MCF 10A (cell line): ENCODE measurements at regions not wholly inside any gene's neighbourhood (a gene's known extent, or its start where the extent isn't known, plus 50 kb on each side); places are given as distances from the start of the nearest gene placed in this dataset.

Source experiments
- BruUV-seq: library from RNA; stranded (reverse); fragments of 400-500 nt; replicated peaks from 2 replicates; lab custom pipeline; 2021; lab: Mats Ljungman, UMichigan
- CTCF ChIA-PET: fragments of 300-600 bp; sonication (Branson Sonifier 250); formaldehyde crosslinking; extraction: SDS; loops from one replicate; lab custom pipeline; 2021; ENCODE audit warnings: antibody characterized with exemption, inconsistent platforms; lab: Yijun Ruan, JAX
- POLR2A ChIA-PET: fragments of 300-600, 350-650 bp; sonication (Branson Sonifier 250); formaldehyde crosslinking; extraction: SDS; loops from one replicate; lab custom pipeline; 2020; ENCODE audit warnings: antibody characterized with exemption, inconsistent platforms; lab: Yijun Ruan, JAX
- DNase-seq: peaks from one replicate; pipeline ENCODE4 v3.0.0-alpha.2; 2018; ENCODE audit not compliant: unreplicated experiment
- H3K27ac Mint-ChIP-seq: one replicate; pipeline ENCODE4 v1.8.0; 2022; ENCODE audit warnings: mild to moderate bottlenecking, low read depth, mixed read lengths; ENCODE audit not compliant: unreplicated experiment
- H3K27me3 Mint-ChIP-seq: one replicate; pipeline ENCODE4 v1.8.0; 2022; ENCODE audit warnings: mixed read lengths; ENCODE audit not compliant: insufficient read depth, unreplicated experiment
- H3K36me3 Mint-ChIP-seq: one replicate; pipeline ENCODE4 v1.8.0; 2022; ENCODE audit warnings: mild to moderate bottlenecking, moderate library complexity, mixed read lengths; ENCODE audit not compliant: insufficient read depth, unreplicated experiment
- H3K4me1 Mint-ChIP-seq: one replicate; pipeline ENCODE4 v1.8.0; 2022; ENCODE audit warnings: mixed read lengths; ENCODE audit not compliant: insufficient read depth, unreplicated experiment
- H3K4me3 Mint-ChIP-seq: one replicate; pipeline ENCODE4 v1.8.0; 2022; ENCODE audit warnings: mild to moderate bottlenecking, moderate library complexity, mixed read lengths; ENCODE audit not compliant: unreplicated experiment
- H3K9me3 Mint-ChIP-seq: one replicate; pipeline ENCODE4 v1.8.0; 2022; ENCODE audit warnings: mixed read lengths; ENCODE audit not compliant: unreplicated experiment
- CTCF ChIP-seq: fragments of 200-600 bp; IDR thresholded peaks from one replicate; pipeline ENCODE4 v1.8.0; 2022; ENCODE audit warnings: antibody characterized with exemption, mild to moderate bottlenecking; ENCODE audit not compliant: unreplicated experiment
- intact Hi-C: fragments of 100-400 bp; cut with micrococcal nuclease; formaldehyde crosslinking; loops from 2 replicates; pipeline ENCODE4 v1.14.1; 2022

GRCh38 chr11:25860677-25861450 lies 471.1 kb upstream of the ANO3 start:
- Mint-ChIP-seq H3K27me3 (no peaks in the 10 kb centered on the region), H3K4me1 (no peaks in the 10 kb centered on the region), H3K4me3 (no peak overlapping the region), H3K9me3 (no peaks in the 10 kb centered on the region), H3K36me3 (no peaks in the 10 kb centered on the region), H3K27ac (no peak overlapping the region)
- DNase-seq, result peak; percentile 30
- BruUV-seq, result no TSS peak
- no peak for TF ChIP-seq CTCF
- ChIA-PET CTCF (no interaction called here), POLR2A (no interaction called here)
- intact Hi-C loops, result no loop called here

- no peaks in the 10 kb centered on the region for H3K36me3 Mint-ChIP-seq
These were observed 469.8 kb upstream of the ANO3 start for GRCh38 chr11:25862159-25862558.

GRCh38 chr11:25863986-25864385 lies 467.9 kb upstream of the ANO3 start:
- TF ChIP-seq CTCF, result no peak
- DNase-seq, result no peak
- POLR2A ChIA-PET, result interaction anchor here (0.8 kb wide), 1 partner anchor 22 kb away, joined by 3 read pairs; no protein-coding TSS in a partner anchor
- Mint-ChIP-seq H3K9me3 (no peaks in the 10 kb centered on the region), H3K4me1 (no peaks in the 10 kb centered on the region), H3K27me3 (peaks cover 22% of the 10 kb centered on the region), H3K27ac (no peak overlapping the region), H3K4me3 (no peak overlapping the region), H3K36me3 (no peaks in the 10 kb centered on the region)
- no TSS peak for BruUV-seq
- intact Hi-C loops, result no loop called here
- CTCF ChIA-PET, result no interaction called here

More at GRCh38 chr11:25862159-25862558, 469.8 kb upstream of the ANO3 start:
- no peaks in the 10 kb centered on the region for H3K9me3 Mint-ChIP-seq
- BruUV-seq, result no TSS peak
- ChIA-PET CTCF (no interaction called here), POLR2A (no interaction called here)
- DNase-seq, result no peak
- intact Hi-C loops, result no loop called here
- TF ChIP-seq CTCF, result no peak
- H3K4me3 Mint-ChIP-seq, result no peak overlapping the region
- H3K27me3 Mint-ChIP-seq, result peaks cover 4% of the 10 kb centered on the region
- H3K4me1 Mint-ChIP-seq, result no peaks in the 10 kb centered on the region
- no peak overlapping the region for H3K27ac Mint-ChIP-seq

- Mint-ChIP-seq H3K27me3 (no peaks in the 10 kb centered on the region), H3K27ac (no peak overlapping the region), H3K9me3 (no peaks in the 10 kb centered on the region), H3K4me1 (no peaks in the 10 kb centered on the region), H3K36me3 (no peaks in the 10 kb centered on the region), H3K4me3 (no peak overlapping the region)
- CTCF ChIA-PET, result no interaction called here
- no peak for DNase-seq
- intact Hi-C loops, result no loop called here
- TF ChIP-seq CTCF, result no peak
- POLR2A ChIA-PET, result no interaction called here
- no TSS peak for BruUV-seq
These were observed 455.4 kb upstream of the ANO3 start for GRCh38 chr11:25876456-25876965.
